ENCODE measurements at regions not wholly inside any gene's neighbourhood (a gene's known extent, or its start where the extent isn't known, plus 50 kb on each side); places are given as distances from the start of the nearest gene placed in this dataset.

DNA sequence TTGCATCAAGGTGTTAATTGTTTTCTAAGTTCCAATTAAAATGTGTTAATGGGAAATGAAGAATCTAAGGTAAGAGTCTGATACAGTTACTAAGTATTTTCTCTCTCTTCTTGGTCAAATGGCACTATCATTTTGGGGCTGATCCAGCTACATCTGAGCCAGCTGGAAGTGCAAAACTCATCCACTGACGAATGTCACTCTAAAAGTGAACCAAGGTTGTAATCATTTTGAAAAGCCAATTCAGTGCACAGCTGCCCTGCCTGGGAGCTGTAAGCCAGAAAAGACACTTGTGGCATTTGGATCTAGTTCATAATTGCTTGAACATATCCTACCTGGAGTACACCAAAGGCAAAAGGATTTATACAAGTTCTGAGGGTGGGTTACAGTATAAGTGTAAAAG, 1011.3 kb downstream of the AACS start:
- DNase-seq (ENCODE audit: low read depth), result no peak
- H3K4me3 ChIP-seq (replicated peaks; ENCODE audit: low read depth, low read length), result no peak overlapping the region
- TF ChIP-seq, protein P1, sequence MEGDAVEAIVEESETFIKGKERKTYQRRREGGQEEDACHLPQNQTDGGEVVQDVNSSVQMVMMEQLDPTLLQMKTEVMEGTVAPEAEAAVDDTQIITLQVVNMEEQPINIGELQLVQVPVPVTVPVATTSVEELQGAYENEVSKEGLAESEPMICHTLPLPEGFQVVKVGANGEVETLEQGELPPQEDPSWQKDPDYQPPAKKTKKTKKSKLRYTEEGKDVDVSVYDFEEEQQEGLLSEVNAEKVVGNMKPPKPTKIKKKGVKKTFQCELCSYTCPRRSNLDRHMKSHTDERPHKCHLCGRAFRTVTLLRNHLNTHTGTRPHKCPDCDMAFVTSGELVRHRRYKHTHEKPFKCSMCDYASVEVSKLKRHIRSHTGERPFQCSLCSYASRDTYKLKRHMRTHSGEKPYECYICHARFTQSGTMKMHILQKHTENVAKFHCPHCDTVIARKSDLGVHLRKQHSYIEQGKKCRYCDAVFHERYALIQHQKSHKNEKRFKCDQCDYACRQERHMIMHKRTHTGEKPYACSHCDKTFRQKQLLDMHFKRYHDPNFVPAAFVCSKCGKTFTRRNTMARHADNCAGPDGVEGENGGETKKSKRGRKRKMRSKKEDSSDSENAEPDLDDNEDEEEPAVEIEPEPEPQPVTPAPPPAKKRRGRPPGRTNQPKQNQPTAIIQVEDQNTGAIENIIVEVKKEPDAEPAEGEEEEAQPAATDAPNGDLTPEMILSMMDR (IDR thresholded peaks at IDR 0.05; ENCODE audit: low read length, missing control alignments), result no peak

DNA sequence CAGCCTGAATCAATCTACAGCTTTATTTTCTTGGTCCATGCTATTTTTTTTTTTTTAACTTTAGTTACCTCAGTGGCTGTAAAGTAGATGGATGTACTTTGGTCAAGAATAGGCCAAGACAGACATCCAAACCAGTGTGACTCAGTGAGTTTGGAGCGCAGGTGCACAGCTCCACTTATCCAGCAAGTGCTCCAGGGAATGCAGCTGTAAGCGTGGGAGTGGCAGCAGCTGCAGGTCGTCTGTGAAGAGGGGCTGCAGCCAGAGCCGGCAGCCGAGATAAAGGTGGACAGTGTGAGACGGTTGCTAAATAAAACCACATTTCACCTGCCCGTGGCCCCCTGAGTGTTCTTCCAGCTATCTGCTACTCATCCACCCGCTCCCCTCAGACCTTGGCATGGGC, 1018.7 kb downstream of the AACS start:
- no peak for DNase-seq (ENCODE audit: low read depth)
- TF ChIP-seq, protein P1 (IDR thresholded peaks at IDR 0.05; ENCODE audit: low read length, missing control alignments), result no peak
- H3K4me3 ChIP-seq (replicated peaks; ENCODE audit: low read depth, low read length), result no peak overlapping the region

DNA sequence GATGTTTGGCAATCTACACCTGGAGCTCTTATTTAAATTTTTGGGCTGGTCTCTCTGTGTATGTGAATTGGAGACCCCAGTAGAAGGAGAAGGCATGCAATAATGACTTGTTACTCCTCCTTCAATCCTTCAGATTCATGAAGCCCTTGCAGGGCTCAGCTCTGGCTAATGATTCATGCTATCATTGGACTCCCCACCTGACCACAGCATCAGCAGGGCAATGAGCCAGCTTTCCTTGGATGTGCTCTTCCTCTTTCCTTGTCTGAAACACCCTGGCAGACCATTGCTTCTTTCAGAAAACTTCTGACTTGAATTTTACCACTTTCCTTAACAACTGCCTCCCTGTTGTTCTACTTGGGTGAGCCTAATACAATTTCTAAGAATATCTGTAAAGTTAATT, 1019.2 kb downstream of the AACS start:
- DNase-seq (ENCODE audit: low read depth), result peak; percentile 11
- TF ChIP-seq, protein P1 (IDR thresholded peaks at IDR 0.05; ENCODE audit: low read length, missing control alignments), result no peak
- no peak overlapping the region for H3K4me3 ChIP-seq (replicated peaks; ENCODE audit: low read depth, low read length)

DNA sequence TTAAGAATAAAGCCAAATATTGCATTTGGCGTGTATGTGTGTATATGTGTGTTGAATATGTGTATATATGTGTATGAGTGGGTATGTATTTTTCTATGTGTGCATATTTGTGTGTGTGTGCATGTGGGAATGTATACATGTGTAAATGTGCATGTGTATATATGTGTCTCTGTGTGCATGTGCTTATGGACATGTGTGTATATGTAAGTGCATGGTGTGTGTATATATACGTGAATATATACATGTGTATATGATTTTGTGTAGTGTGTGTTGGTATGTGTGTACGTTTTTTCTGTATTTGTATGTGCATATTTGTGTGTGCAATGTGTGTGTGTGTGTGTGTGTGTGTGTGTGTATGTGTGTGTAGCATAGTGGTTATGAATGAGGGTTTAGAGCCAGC, 1021.0 kb downstream of the AACS start:
- H3K4me3 ChIP-seq (replicated peaks; ENCODE audit: low read depth, low read length), result no peak overlapping the region
- TF ChIP-seq, protein P1 (IDR thresholded peaks at IDR 0.05; ENCODE audit: low read length, missing control alignments), result no peak
- no peak for DNase-seq (ENCODE audit: low read depth)

DNA sequence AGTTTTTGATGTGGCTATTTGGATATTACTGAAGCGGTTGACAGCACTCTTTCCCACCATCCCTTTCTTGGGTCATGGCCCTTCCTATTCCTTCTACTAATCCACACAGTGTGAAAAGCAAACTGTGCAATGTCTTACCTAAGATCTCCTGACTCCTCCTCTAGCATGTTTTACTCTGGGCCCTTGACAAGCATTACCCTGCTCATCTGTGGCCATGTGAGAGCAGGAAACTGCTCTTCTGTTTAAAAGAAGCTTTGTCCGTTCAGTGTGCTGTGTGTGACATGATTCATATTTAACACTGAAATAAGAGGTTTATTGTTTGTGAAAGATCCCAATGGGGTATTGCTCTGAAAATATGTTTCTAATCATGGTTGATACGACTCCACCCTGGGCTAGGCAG, 1022.5 kb downstream of the AACS start:
- TF ChIP-seq, protein P1 (IDR thresholded peaks at IDR 0.05; ENCODE audit: low read length, missing control alignments), result no peak
- H3K4me3 ChIP-seq (replicated peaks; ENCODE audit: low read depth, low read length), result no peak overlapping the region
- no peak for DNase-seq (ENCODE audit: low read depth)

DNA sequence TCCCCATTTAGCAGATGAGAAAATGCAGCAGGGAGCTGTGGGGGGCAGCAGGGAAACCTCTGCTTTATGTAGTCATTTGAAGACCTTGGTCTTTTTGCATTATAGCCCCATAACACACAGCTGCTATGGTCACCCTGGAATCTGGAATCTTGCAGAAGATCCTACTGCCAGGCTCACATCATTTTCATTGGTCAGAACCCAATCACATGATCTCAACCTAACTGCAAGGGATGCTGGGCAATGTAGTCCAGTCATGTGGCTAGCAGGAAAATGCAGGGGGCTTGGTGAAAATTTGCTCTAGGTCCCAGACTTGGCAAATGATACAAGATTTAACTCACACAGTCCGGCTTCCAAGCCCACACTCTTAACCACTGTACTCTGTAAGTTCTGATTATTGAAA, 1028.7 kb downstream of the AACS start:
- TF ChIP-seq, protein P1 (IDR thresholded peaks at IDR 0.05; ENCODE audit: low read length, missing control alignments), result no peak
- DNase-seq (ENCODE audit: low read depth), result peak; percentile 45
- no peak overlapping the region for H3K4me3 ChIP-seq (replicated peaks; ENCODE audit: low read depth, low read length)

DNA sequence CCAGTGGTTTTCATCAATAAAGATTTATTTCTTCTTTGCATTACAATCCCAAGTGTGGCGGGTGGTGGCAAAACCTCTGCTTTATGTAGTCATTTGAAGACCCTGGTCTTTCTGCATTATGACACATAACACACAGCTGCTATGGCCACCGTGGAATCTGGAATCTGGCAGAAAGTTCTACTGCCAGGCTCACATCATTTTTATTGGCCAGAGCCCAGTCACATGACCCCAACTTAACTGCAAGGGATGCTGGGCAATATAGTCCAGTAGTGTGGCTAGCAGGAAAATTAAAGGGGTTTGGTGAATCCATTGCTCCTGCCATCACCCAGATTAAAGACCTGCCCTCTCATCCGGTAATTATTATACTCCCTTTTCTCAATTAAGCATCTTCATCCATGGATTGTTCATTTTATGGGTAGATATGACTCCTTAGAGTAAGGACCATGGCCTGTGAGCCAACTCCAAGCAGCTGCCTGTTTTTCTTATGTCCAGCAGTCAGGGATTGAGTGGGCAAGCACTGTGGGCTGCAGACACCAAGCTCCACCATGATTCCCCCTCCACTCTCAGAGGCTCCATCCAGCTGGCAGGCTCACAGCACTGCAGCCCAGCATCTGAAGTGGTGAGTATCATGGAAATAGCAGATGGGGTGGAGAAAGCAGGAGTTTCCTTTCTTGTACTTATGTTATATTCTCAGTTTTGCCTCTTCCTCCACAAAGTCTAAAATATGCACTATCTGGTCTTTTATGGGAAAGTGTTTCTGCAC, 1030.7 kb downstream of the AACS start:
- TF ChIP-seq, protein P1 (IDR thresholded peaks at IDR 0.05; ENCODE audit: low read length, missing control alignments), result no peak
- no peak overlapping the region for H3K4me3 ChIP-seq (replicated peaks; ENCODE audit: low read depth, low read length)
- no peak for DNase-seq (ENCODE audit: low read depth)

All from fibroblast of pulmonary artery (primary cell).